22Rv1 (cell line): ENCODE measurements at regions not wholly inside any gene's neighbourhood (a gene's known extent, or its start where the extent isn't known, plus 50 kb on each side); places are given as distances from the start of the nearest gene placed in this dataset.
"Not testable (repeated sequence)": the region's sequence is repeated elsewhere in the genome, so short reads cannot be mapped to it uniquely, and the experiment has no call there.

ENCODE experiments used
- H3K27ac ChIP-seq: fragments of 450-650 bp; 2 replicates; pipeline ENCODE4 v1.5.1; 2017
- CTCF ChIP-seq: fragments of 450-650 bp; IDR thresholded peaks from 2 replicates; pipeline ENCODE4 v1.5.1; 2017; ENCODE audit warnings: mild to moderate bottlenecking
- ZFX ChIP-seq: fragments of 450-650 bp; IDR thresholded peaks from 2 replicates; pipeline ENCODE4 v1.6.1; 2017; ENCODE audit warnings: antibody characterized with exemption, borderline replicate concordance

GRCh38 chr7:82594665-82595064, 151.1 kb upstream of the CACNA2D1 start:
- TF ChIP-seq ZFX (no peak), CTCF (no peak)
- H3K27ac ChIP-seq: peak overlapping the region; percentile 49

- peak overlapping the region; percentile 49; the same call in 1 of the 2 replicates for H3K27ac ChIP-seq
- no peak for TF ChIP-seq CTCF
- TF ChIP-seq ZFX: no peak
Observed at GRCh38 chr7:82593780-82594179, 150.2 kb upstream of the CACNA2D1 start.

GRCh38 chr7:82592416-82592815, 148.8 kb upstream of the CACNA2D1 start:
- TF ChIP-seq ZFX (no peak), CTCF (no peak)
- no peak overlapping the region for H3K27ac ChIP-seq

GRCh38 chr7:82579047-82579446, 135.5 kb upstream of the CACNA2D1 start:
- no peak overlapping the region for H3K27ac ChIP-seq
- no peak for TF ChIP-seq CTCF

- TF ChIP-seq ZFX (no peak), CTCF (no peak)
- no peak overlapping the region for H3K27ac ChIP-seq
Observed at GRCh38 chr7:82578430-82578829, 134.9 kb upstream of the CACNA2D1 start.

- H3K27ac ChIP-seq: no peak overlapping the region
- TF ChIP-seq ZFX (no peak), CTCF (peak; percentile 99)
Observed at GRCh38 chr7:82572195-82572880, 128.8 kb upstream of the CACNA2D1 start.

- H3K27ac ChIP-seq: not testable (repeated sequence)
Observed at GRCh38 chr7:82571047-82571446, 127.5 kb upstream of the CACNA2D1 start.

- TF ChIP-seq ZFX: no peak
- no peak for TF ChIP-seq CTCF
Observed at GRCh38 chr7:82567841-82568240, 124.3 kb upstream of the CACNA2D1 start.

More at GRCh38 chr7:82567841-82568240, 124.3 kb upstream of the CACNA2D1 start:
- no peak overlapping the region for H3K27ac ChIP-seq
